LNCaP clone FGC (cell line): ENCODE measurements at regions not wholly inside any gene's neighbourhood (a gene's known extent, or its start where the extent isn't known, plus 50 kb on each side); places are given as distances from the start of the nearest gene placed in this dataset.
A peak's percentile ranks its signal among the peaks of the same experiment; 100 is the strongest.

Experiments
- DNase-seq: peaks from one replicate; pipeline ENCODE4 v3.0.0-alpha.2; 2011; ENCODE audit warnings: low read depth
- H3K4me3 ChIP-seq: 2 replicates; pipeline ENCODE4 v1.5.1; 2011; ENCODE audit warnings: mild to moderate bottlenecking, low read depth, low read length, control low read depth
- CTCF ChIP-seq: IDR thresholded peaks from 2 replicates; pipeline ENCODE4 v1.5.1; 2012; ENCODE audit warnings: mild to moderate bottlenecking; ENCODE audit not compliant: control insufficient read depth, insufficient read depth; ENCODE audit errors: extremely low read depth

- TF ChIP-seq CTCF: no peak
- H3K4me3 ChIP-seq: no peak overlapping the region
- peak; percentile 59 for DNase-seq
These were observed 211.7 kb downstream of the LRRC70 start for GRCh38 chr5:62790348-62790747.

GRCh38 chr5:62786099-62786498, 207.5 kb downstream of the LRRC70 start:
- H3K4me3 ChIP-seq: no peak overlapping the region
- DNase-seq: no peak
- TF ChIP-seq CTCF: no peak

GRCh38 chr5:62785588-62785987, 207.0 kb downstream of the LRRC70 start:
- TF ChIP-seq CTCF: no peak
- DNase-seq: no peak
- H3K4me3 ChIP-seq: no peak overlapping the region

- no peak for TF ChIP-seq CTCF
- H3K4me3 ChIP-seq: no peak overlapping the region
- DNase-seq: no peak
These were observed 204.9 kb downstream of the LRRC70 start for GRCh38 chr5:62783374-62784057.

GRCh38 chr5:62780888-62781287, 202.3 kb downstream of the LRRC70 start:
- TF ChIP-seq CTCF: no peak
- no peak for DNase-seq
- no peak overlapping the region for H3K4me3 ChIP-seq

GRCh38 chr5:62780230-62780629, 201.6 kb downstream of the LRRC70 start:
- no peak for TF ChIP-seq CTCF
- no peak for DNase-seq
- H3K4me3 ChIP-seq: no peak overlapping the region

- DNase-seq: peak; percentile 32
- H3K4me3 ChIP-seq: no peak overlapping the region
These were observed 200.4 kb downstream of the LRRC70 start for GRCh38 chr5:62779010-62779422.

More at GRCh38 chr5:62779010-62779422, 200.4 kb downstream of the LRRC70 start:
- TF ChIP-seq CTCF: peak; percentile 72
